ENCODE measurements at regions not wholly inside any gene's neighbourhood (a gene's known extent, or its start where the extent isn't known, plus 50 kb on each side); places are given as distances from the start of the nearest gene placed in this dataset.

GRCh38 chr6:28725274-28725809 is 198.4 kb downstream of the TRIM27 start:
- TF ChIP-seq CTCF (IDR thresholded peaks at IDR 0.05; ENCODE audit: low read length, missing control alignments), result no peak

GRCh38 chr6:28725890-28726348 is 197.9 kb downstream of the TRIM27 start:
- DNase-seq (ENCODE audit: low read depth), result no peak
- no peak for TF ChIP-seq CTCF (IDR thresholded peaks at IDR 0.05; ENCODE audit: low read length, missing control alignments)
- no peak overlapping the region for H3K4me3 ChIP-seq (replicated peaks; ENCODE audit: low read depth, low read length)

More at GRCh38 chr6:28725274-28725809, 198.4 kb downstream of the TRIM27 start:
- no peak for DNase-seq (ENCODE audit: low read depth)
- H3K4me3 ChIP-seq (replicated peaks; ENCODE audit: low read depth, low read length), result no peak overlapping the region

- no peak overlapping the region for H3K4me3 ChIP-seq (replicated peaks; ENCODE audit: low read depth, low read length)
- TF ChIP-seq CTCF (IDR thresholded peaks at IDR 0.05; ENCODE audit: low read length, missing control alignments), result no peak
- no peak for DNase-seq (ENCODE audit: low read depth)
Observed at GRCh38 chr6:28726569-28727309, 197.0 kb downstream of the TRIM27 start.

- no peak for TF ChIP-seq CTCF (IDR thresholded peaks at IDR 0.05; ENCODE audit: low read length, missing control alignments)
- no peak overlapping the region for H3K4me3 ChIP-seq (replicated peaks; ENCODE audit: low read depth, low read length)
- no peak for DNase-seq (ENCODE audit: low read depth)
Observed at GRCh38 chr6:28727559-28728211, 196.1 kb downstream of the TRIM27 start.

GRCh38 chr6:28729501-28730402 is 194.0 kb downstream of the TRIM27 start:
- DNase-seq (ENCODE audit: low read depth), result peak; percentile 17
- TF ChIP-seq CTCF (IDR thresholded peaks at IDR 0.05; ENCODE audit: low read length, missing control alignments), result no peak
- peak overlapping the region; percentile 75 for H3K4me3 ChIP-seq (replicated peaks; ENCODE audit: low read depth, low read length)

GRCh38 chr6:28732052-28732451 is 191.7 kb downstream of the TRIM27 start:
- DNase-seq (ENCODE audit: low read depth), result no peak
- no peak overlapping the region for H3K4me3 ChIP-seq (replicated peaks; ENCODE audit: low read depth, low read length)
- no peak for TF ChIP-seq CTCF (IDR thresholded peaks at IDR 0.05; ENCODE audit: low read length, missing control alignments)

Measured in fibroblast of pulmonary artery (primary cell).